Osteocyte (in vitro differentiated cells): ENCODE measurements at regions not wholly inside any gene's neighbourhood (a gene's known extent, or its start where the extent isn't known, plus 50 kb on each side); places are given as distances from the start of the nearest gene placed in this dataset.

Experiments used
- DNase-seq: peaks from one replicate; pipeline ENCODE4 v3.0.0; 2021; ENCODE audit warnings: mixed read lengths; ENCODE audit not compliant: unreplicated experiment; ENCODE audit errors: extremely low spot score
- H3K27ac Mint-ChIP-seq: one replicate; pipeline ENCODE4 v1.8.0; 2021; ENCODE audit warnings: mild to moderate bottlenecking, mixed read lengths; ENCODE audit not compliant: unreplicated experiment
- H3K27me3 Mint-ChIP-seq: one replicate; pipeline ENCODE4 v1.8.0; 2021; ENCODE audit warnings: mixed read lengths; ENCODE audit not compliant: unreplicated experiment
- H3K36me3 Mint-ChIP-seq: one replicate; pipeline ENCODE4 v1.8.0; 2021; ENCODE audit warnings: mixed read lengths; ENCODE audit not compliant: unreplicated experiment
- H3K4me1 Mint-ChIP-seq: one replicate; pipeline ENCODE4 v1.8.0; 2021; ENCODE audit warnings: mixed read lengths; ENCODE audit not compliant: unreplicated experiment
- H3K4me3 Mint-ChIP-seq: one replicate; pipeline ENCODE4 v1.8.0; 2021; ENCODE audit warnings: mild to moderate bottlenecking, moderate library complexity, mixed read lengths; ENCODE audit not compliant: unreplicated experiment
- H3K9me3 Mint-ChIP-seq: one replicate; pipeline ENCODE4 v1.8.0; 2021; ENCODE audit warnings: mixed read lengths; ENCODE audit not compliant: unreplicated experiment
- CTCF ChIP-seq: fragments of 200-600 bp; sonication (generic); IDR thresholded peaks from 2 replicates; pipeline ENCODE4 v1.5.0; 2021; ENCODE audit warnings: antibody characterized with exemption, mild to moderate bottlenecking, moderate library complexity

DNA sequence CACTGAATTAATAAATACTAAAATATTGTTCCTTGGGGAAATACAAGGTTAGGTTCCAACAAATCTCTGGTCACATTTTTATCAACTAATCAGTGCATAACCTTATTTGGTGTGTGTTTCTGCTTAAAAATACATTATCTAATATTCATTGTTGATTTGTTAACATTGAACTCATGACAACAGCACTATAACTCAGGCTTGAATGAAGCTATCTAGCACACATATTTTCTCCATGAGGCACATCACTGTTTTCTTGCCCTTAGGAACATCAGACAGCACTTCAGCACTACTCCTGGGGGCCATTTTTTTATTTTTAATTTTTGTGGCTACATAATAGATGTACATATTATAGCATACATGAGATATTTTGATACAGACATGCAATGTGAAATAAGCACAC, 277.2 kb upstream of the NT5E start:
- Mint-ChIP-seq H3K4me3 (no peak overlapping the region), H3K27me3 (no peaks in the 10 kb centered on the region), H3K36me3 (no peaks in the 10 kb centered on the region), H3K27ac (no peak overlapping the region), H3K4me1 (no peaks in the 10 kb centered on the region), H3K9me3 (peaks cover 7% of the 10 kb centered on the region)
- no peak for TF ChIP-seq CTCF
- DNase-seq, result no peak

DNA sequence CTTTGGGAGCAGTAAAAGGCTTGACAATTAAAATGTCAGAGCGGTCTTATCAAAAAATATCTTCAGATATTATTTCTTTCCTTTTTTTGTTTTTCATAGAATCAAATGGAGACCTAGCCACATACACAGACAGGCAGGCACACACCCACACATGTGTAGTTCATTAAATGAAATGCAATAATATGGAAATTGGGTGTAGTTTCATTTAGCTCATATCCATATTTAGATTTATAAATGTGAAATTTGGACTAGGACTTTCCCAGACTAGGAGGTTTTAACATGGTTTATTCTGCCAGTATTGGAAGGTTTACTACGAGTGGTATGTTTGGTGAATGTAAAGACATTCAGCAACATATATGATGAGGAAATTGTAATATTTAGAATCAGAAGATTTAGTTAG, 277.7 kb upstream of the NT5E start:
- DNase-seq, result no peak
- no peaks in the 10 kb centered on the region for H3K36me3 Mint-ChIP-seq
- H3K9me3 Mint-ChIP-seq, result peaks cover 7% of the 10 kb centered on the region
- H3K4me1 Mint-ChIP-seq, result no peaks in the 10 kb centered on the region
- H3K4me3 Mint-ChIP-seq, result no peak overlapping the region
- no peak for TF ChIP-seq CTCF
- H3K27me3 Mint-ChIP-seq, result no peaks in the 10 kb centered on the region
- H3K27ac Mint-ChIP-seq, result no peak overlapping the region

- peaks cover under 1% of the 10 kb centered on the region for H3K9me3 Mint-ChIP-seq
- no peak for DNase-seq
- H3K27me3 Mint-ChIP-seq, result peaks cover 2% of the 10 kb centered on the region
- H3K27ac Mint-ChIP-seq, result no peak overlapping the region
- no peaks in the 10 kb centered on the region for H3K36me3 Mint-ChIP-seq
- no peaks in the 10 kb centered on the region for H3K4me1 Mint-ChIP-seq
- no peak overlapping the region for H3K4me3 Mint-ChIP-seq
- TF ChIP-seq CTCF, result no peak
Observed at GRCh38 chr6:85169189-85169588, 280.7 kb upstream of the NT5E start.

GRCh38 chr6:85168146-85168545, 281.7 kb upstream of the NT5E start:
- H3K4me1 Mint-ChIP-seq, result no peaks in the 10 kb centered on the region
- H3K27me3 Mint-ChIP-seq, result peaks cover 7% of the 10 kb centered on the region
- no peak for TF ChIP-seq CTCF
- DNase-seq, result no peak
- H3K27ac Mint-ChIP-seq, result no peak overlapping the region
- H3K36me3 Mint-ChIP-seq, result no peaks in the 10 kb centered on the region
- no peak overlapping the region for H3K4me3 Mint-ChIP-seq
- no peaks in the 10 kb centered on the region for H3K9me3 Mint-ChIP-seq

GRCh38 chr6:85166114-85166741, 283.7 kb upstream of the NT5E start:
- H3K27me3 Mint-ChIP-seq, result peaks cover 9% of the 10 kb centered on the region
- H3K9me3 Mint-ChIP-seq, result no peaks in the 10 kb centered on the region
- no peak for TF ChIP-seq CTCF

More at GRCh38 chr6:85166114-85166741, 283.7 kb upstream of the NT5E start:
- H3K4me3 Mint-ChIP-seq, result no peak overlapping the region
- H3K36me3 Mint-ChIP-seq, result no peaks in the 10 kb centered on the region
- no peaks in the 10 kb centered on the region for H3K4me1 Mint-ChIP-seq
- H3K27ac Mint-ChIP-seq, result no peak overlapping the region
- DNase-seq, result no peak
